ENCODE measurements at regions not wholly inside any gene's neighbourhood (a gene's known extent, or its start where the extent isn't known, plus 50 kb on each side); places are given as distances from the start of the nearest gene placed in this dataset.

DNA sequence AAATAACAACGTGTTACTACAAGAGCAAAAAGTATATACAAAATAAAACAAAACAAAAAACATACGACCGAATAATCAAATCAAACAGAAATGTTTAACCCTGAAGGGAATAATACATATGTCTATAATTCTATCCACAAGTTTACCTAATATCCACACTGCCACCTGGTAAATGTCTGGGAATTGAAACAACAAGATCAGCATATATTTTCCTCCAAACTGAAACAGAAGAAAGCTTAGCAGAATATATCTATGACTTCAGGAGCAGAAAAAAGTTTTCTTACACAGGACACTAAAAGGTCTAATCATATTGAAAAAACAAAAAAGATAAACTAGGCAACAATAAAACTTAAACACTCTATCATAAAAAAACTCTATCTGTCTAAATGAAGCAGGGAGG lies 404.0 kb downstream of the CDH11 start:
- no peak for TF ChIP-seq SIN3A (IDR thresholded peaks at IDR 0.05; ENCODE audit: borderline replicate concordance, insufficient read depth, low read depth, low read length)
- TF ChIP-seq POLR2AphosphoS5 (IDR thresholded peaks at IDR 0.05; ENCODE audit: low read depth, low read length): no peak
- TF ChIP-seq, protein P1, sequence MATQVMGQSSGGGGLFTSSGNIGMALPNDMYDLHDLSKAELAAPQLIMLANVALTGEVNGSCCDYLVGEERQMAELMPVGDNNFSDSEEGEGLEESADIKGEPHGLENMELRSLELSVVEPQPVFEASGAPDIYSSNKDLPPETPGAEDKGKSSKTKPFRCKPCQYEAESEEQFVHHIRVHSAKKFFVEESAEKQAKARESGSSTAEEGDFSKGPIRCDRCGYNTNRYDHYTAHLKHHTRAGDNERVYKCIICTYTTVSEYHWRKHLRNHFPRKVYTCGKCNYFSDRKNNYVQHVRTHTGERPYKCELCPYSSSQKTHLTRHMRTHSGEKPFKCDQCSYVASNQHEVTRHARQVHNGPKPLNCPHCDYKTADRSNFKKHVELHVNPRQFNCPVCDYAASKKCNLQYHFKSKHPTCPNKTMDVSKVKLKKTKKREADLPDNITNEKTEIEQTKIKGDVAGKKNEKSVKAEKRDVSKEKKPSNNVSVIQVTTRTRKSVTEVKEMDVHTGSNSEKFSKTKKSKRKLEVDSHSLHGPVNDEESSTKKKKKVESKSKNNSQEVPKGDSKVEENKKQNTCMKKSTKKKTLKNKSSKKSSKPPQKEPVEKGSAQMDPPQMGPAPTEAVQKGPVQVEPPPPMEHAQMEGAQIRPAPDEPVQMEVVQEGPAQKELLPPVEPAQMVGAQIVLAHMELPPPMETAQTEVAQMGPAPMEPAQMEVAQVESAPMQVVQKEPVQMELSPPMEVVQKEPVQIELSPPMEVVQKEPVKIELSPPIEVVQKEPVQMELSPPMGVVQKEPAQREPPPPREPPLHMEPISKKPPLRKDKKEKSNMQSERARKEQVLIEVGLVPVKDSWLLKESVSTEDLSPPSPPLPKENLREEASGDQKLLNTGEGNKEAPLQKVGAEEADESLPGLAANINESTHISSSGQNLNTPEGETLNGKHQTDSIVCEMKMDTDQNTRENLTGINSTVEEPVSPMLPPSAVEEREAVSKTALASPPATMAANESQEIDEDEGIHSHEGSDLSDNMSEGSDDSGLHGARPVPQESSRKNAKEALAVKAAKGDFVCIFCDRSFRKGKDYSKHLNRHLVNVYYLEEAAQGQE (IDR thresholded peaks at IDR 0.05; ENCODE audit: insufficient read depth in 1 of 2, low read depth in 2 of 2, low read length in 1 of 2): no peak
- no peak for TF ChIP-seq TCF7L2 (IDR thresholded peaks at IDR 0.05; ENCODE audit: low read depth, low read length)
- TF ChIP-seq, protein P2, sequence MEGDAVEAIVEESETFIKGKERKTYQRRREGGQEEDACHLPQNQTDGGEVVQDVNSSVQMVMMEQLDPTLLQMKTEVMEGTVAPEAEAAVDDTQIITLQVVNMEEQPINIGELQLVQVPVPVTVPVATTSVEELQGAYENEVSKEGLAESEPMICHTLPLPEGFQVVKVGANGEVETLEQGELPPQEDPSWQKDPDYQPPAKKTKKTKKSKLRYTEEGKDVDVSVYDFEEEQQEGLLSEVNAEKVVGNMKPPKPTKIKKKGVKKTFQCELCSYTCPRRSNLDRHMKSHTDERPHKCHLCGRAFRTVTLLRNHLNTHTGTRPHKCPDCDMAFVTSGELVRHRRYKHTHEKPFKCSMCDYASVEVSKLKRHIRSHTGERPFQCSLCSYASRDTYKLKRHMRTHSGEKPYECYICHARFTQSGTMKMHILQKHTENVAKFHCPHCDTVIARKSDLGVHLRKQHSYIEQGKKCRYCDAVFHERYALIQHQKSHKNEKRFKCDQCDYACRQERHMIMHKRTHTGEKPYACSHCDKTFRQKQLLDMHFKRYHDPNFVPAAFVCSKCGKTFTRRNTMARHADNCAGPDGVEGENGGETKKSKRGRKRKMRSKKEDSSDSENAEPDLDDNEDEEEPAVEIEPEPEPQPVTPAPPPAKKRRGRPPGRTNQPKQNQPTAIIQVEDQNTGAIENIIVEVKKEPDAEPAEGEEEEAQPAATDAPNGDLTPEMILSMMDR (IDR thresholded peaks at IDR 0.05): no peak
- no peaks in the 10 kb centered on the region for H3K27me3 ChIP-seq (ENCODE audit: control insufficient read depth, insufficient read depth, low read length)
- H3K36me3 ChIP-seq (ENCODE audit: control insufficient read depth, insufficient read depth, low read length): no peaks in the 10 kb centered on the region
- ATAC-seq: no peak
- ChIA-PET CTCF (no interaction called here), POLR2A (no interaction called here)
- intact Hi-C loops (cut with micrococcal nuclease; ENCODE audit: unreplicated experiment) (no loop called here), in situ Hi-C loops (cut with HindIII; ENCODE audit: low pct_unique_long_range_greater_than_20kb, low sequenced_read_pairs) (no loop called here)
- no peak overlapping the region for H3K27ac ChIP-seq (ENCODE audit: low read length)
- H3K9me3 ChIP-seq (ENCODE audit: control insufficient read depth, insufficient read depth, low read depth, low read length): no peaks in the 10 kb centered on the region
- H3K4me3 ChIP-seq (ENCODE audit: low read depth in 2 of 2, low read length in 2 of 2): no peak overlapping the region
- no peak for DNase-seq (ENCODE audit: low read depth, low spot score)
- no TSS peak for BruUV-seq (replicated peaks)
- H3K4me1 ChIP-seq (ENCODE audit: control insufficient read depth, insufficient read depth, low read length): no peaks in the 10 kb centered on the region

DNA sequence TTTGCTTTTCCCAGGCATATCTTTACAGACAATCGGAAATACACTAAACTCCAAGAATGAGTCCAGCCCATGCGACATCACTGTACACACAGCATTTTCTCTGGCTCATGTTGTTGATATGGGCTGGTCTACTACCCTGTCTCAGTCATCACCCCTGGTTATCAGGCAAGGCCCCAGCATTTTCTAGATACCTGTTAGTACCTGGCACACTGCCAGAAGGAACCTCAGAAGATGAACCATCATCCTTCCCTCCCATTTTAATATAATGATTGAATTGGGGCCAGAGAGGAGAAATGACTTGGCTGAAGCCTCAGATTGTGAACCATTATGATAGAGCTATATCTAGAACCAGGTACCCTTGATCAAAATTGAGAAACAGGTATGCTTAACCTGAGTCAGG lies 406.2 kb downstream of the CDH11 start:
- POLR2A ChIA-PET: no interaction called here
- Histone ChIP-seq H3K4me1 (ENCODE audit: control insufficient read depth, insufficient read depth, low read length) (no peaks in the 10 kb centered on the region), H3K36me3 (ENCODE audit: control insufficient read depth, insufficient read depth, low read length) (no peaks in the 10 kb centered on the region), H3K27me3 (ENCODE audit: control insufficient read depth, insufficient read depth, low read length) (no peaks in the 10 kb centered on the region), H3K4me3 (ENCODE audit: low read depth in 2 of 2, low read length in 2 of 2) (no peak overlapping the region), H3K9me3 (ENCODE audit: control insufficient read depth, insufficient read depth, low read depth, low read length) (no peaks in the 10 kb centered on the region), H3K27ac (ENCODE audit: low read length) (no peak overlapping the region)
- BruUV-seq (replicated peaks): no TSS peak
- intact Hi-C loops (cut with micrococcal nuclease; ENCODE audit: unreplicated experiment): no loop called here
- CTCF ChIA-PET: no interaction called here
- ATAC-seq (no peak), DNase-seq (ENCODE audit: low read depth, low spot score) (no peak)
- in situ Hi-C loops (cut with HindIII; ENCODE audit: low pct_unique_long_range_greater_than_20kb, low sequenced_read_pairs): no loop called here
- no peak for TF ChIP-seq POLR2AphosphoS5 (IDR thresholded peaks at IDR 0.05; ENCODE audit: low read depth, low read length)
- TF ChIP-seq SIN3A (IDR thresholded peaks at IDR 0.05; ENCODE audit: borderline replicate concordance, insufficient read depth, low read depth, low read length): no peak
- no peak for TF ChIP-seq TCF7L2 (IDR thresholded peaks at IDR 0.05; ENCODE audit: low read depth, low read length)
- TF ChIP-seq, protein P1 (IDR thresholded peaks at IDR 0.05; ENCODE audit: insufficient read depth in 1 of 2, low read depth in 2 of 2, low read length in 1 of 2): no peak
- TF ChIP-seq, protein P2 (IDR thresholded peaks at IDR 0.05): no peak
